ENCODE measurements at regions not wholly inside any gene's neighbourhood (a gene's known extent, or its start where the extent isn't known, plus 50 kb on each side); places are given as distances from the start of the nearest gene placed in this dataset.

DNA sequence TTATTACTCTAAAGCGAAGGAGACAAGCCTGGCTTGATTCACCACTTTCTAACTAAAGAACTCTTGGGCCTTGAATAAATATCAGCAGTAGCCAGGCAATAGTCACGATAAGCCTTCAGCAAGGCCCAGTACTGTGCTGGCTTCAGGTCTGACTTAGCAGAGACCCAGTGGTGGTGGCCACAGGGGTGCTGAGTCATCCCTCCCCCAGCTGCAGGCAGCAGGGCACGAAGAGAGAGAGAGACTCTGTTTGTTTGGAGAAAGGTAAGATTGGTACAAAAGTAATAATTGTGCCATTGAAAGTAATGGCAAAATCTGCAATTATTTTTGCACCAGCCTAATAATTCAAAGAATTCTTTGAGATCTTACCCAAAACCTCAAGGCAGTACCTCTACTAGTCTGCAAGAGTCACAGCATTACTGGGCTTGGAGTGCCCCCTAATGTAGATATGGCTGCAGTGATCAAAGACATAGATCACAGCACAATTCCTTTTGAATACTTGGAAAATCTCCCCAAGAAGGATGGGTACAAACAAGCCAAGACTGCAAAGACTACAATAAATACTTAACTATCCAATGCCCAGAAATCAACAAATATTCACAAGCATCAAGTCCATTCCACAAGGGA lies 159.5 kb upstream of the USP38 start:
- TF ChIP-seq, protein P1, sequence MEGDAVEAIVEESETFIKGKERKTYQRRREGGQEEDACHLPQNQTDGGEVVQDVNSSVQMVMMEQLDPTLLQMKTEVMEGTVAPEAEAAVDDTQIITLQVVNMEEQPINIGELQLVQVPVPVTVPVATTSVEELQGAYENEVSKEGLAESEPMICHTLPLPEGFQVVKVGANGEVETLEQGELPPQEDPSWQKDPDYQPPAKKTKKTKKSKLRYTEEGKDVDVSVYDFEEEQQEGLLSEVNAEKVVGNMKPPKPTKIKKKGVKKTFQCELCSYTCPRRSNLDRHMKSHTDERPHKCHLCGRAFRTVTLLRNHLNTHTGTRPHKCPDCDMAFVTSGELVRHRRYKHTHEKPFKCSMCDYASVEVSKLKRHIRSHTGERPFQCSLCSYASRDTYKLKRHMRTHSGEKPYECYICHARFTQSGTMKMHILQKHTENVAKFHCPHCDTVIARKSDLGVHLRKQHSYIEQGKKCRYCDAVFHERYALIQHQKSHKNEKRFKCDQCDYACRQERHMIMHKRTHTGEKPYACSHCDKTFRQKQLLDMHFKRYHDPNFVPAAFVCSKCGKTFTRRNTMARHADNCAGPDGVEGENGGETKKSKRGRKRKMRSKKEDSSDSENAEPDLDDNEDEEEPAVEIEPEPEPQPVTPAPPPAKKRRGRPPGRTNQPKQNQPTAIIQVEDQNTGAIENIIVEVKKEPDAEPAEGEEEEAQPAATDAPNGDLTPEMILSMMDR (IDR thresholded peaks at IDR 0.05; ENCODE audit: low read length): peak; percentile 47
- no peak for TF ChIP-seq EZH2 (optimal IDR thresholded peaks at IDR 0.05; ENCODE audit: low read depth, low read length)
- no peak for TF ChIP-seq EZH2phosphoT487 (IDR thresholded peaks at IDR 0.05; ENCODE audit: low read length)

Data from MM.1S (cell line).